HG03432 (cell line): ENCODE measurements at regions not wholly inside any gene's neighbourhood (a gene's known extent, or its start where the extent isn't known, plus 50 kb on each side); places are given as distances from the start of the nearest gene placed in this dataset.

Experiments
- ATAC-seq: cut with Tn5 transposase; IDR thresholded peaks from one replicate; pipeline ENCODE4 v1.9.1; 2021; ENCODE audit warnings: mild to moderate bottlenecking, moderate library complexity; ENCODE audit not compliant: unreplicated experiment

GRCh38 chr3:16102187-16102561, 72.3 kb upstream of the GALNT15 start:
- no peak for ATAC-seq

DNA sequence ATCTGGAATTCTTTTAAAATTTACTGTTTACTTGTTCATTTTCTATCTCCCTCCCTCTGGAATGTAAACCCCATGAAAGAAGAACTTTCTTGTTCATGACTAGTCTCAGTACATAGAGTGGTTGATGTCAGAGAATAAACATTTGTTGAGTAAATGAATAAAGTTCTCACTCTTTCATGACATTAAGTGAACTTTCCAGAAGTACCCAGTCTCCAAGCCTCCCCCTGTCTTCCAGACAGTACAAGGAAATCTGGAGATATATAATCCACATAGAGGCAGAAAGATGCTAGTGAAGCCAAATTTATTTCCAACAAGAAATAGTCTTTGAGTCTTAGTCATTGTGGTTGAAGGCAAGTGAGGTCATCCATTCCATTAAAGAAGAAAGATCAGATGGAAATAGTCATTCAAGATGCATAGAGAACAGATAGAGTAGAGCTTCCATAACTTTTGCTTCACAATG, 71.5 kb upstream of the GALNT15 start:
- no peak for ATAC-seq

GRCh38 chr3:16103472-16103871, 71.0 kb upstream of the GALNT15 start:
- ATAC-seq: no peak

DNA sequence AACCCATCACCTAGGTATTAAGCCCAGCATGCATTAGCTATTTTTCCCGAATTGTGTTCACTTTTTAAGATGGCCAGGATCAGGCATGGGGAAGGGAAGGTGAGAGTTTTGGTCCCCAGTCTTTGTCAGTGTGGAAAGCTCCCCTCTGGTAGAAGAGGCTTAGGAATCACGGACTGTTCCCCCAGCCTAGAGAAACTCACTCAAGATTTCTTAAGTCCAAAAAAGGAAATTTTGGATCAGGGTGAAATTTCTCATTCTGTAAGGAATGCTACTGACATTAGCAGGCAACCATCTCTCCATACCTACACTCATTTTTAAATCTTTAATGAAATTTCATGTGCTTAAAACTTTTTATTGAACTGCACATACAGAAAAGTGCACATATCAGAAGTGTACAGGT, 70.3 kb upstream of the GALNT15 start:
- no peak for ATAC-seq

- ATAC-seq: no peak
These were observed 68.4 kb upstream of the GALNT15 start for GRCh38 chr3:16106050-16106449.

DNA sequence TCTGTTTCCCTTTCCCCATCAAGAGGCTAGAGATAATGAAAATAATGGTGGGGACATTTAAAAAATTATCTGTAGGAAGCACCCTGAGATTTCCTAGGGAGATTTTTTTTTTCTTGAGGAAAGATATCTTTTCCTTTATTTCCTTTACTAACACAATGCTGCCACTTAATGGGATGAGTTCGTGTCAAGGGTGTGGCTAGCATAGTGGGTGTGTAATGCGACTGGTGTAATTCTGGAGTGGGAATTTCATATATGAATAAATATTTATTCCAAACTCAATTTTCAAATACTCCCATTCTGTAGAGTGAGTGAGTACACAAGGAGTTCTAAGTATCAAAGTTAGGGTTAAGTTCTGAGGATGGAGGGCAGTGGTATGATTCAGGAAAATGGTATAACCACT, 66.1 kb upstream of the GALNT15 start:
- no peak for ATAC-seq

GRCh38 chr3:16109929-16110328, 64.6 kb upstream of the GALNT15 start:
- no peak for ATAC-seq

DNA sequence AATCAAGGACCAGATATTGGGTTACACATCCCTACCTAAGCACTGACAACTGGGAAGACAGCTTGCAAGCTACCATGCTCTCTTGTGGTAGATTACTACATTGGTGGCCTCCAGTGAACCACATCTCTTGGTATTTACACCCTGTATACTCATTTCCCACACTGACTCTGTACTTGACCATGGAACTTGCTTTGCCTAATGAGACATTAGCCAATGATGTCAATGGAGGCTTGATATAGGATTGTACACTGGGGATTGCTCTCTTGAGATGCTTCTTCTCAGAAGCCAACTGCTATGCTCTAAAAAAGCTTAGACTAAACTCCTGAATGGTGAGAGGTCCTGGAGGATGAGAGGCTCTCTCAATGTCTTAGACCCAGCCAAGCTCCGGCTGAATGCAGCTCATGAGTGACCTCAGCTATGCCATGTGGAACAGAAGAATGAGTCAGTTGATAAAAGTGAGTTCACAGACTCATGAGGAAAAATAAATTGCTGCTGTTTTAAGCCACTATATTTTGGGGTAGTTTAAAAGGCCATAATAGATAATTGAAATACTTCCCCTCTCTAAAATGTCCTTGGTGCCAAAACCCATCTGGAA, 61.5 kb upstream of the GALNT15 start:
- no peak for ATAC-seq

GRCh38 chr3:16113704-16114103, 60.8 kb upstream of the GALNT15 start:
- ATAC-seq: no peak

GRCh38 chr3:16114429-16114828, 60.1 kb upstream of the GALNT15 start:
- no peak for ATAC-seq

DNA sequence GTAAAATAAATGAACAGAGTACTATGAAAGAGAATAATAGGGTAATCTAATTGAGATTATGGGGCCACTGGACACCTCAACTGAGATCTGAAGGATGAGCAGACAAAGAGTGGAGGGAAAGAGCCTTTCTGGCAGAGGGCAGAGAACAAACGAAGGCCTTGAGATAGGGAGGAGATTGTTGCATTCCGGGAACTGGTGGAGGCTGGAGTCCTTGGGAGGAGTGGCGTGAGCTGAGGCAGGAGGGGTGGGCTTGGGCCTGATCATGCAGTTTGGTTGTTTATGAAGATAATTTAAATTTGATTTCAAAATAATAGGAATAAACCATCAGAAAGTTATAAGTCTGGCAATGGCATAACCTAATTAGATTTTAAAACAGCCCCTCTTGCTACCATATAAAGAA, 59.5 kb upstream of the GALNT15 start:
- ATAC-seq: no peak

DNA sequence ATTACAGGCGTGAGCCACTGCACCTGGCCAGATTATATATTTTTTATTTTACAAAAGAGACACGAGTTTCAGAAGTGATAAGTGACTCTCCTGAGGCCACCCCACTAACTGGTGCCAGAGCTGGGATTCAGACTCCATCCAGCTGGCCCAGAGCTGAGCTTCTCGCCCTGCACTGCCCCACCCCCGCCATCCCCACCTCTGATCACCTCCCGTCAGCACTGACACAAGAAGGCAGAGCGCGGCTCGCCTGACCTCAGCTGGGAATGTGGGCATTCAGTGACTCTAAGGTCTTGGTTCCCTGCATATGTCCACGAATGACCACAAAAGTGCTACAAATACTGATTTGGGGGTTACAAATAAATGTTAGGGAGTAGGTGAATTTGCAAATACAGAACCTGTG, 56.1 kb upstream of the GALNT15 start:
- no peak for ATAC-seq

DNA sequence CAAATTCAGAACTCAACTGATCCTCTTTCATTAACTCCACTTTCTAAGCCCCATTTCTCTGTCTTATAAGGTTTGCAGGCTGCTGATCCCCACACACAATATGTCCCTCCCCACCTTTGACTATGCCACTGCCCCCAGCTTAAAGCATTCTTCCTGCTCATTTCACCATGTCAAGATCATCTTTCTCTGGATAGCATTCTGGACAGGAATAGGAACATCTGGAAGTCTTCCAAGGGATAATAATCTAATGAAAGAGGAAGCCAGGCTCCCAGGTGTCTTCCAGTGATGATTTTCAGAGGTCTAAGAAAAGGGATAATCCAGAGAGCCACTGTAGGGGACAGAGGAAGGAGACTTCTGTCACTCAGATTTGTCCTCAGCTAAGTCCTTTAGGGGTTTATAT, 54.6 kb upstream of the GALNT15 start:
- no peak for ATAC-seq

DNA sequence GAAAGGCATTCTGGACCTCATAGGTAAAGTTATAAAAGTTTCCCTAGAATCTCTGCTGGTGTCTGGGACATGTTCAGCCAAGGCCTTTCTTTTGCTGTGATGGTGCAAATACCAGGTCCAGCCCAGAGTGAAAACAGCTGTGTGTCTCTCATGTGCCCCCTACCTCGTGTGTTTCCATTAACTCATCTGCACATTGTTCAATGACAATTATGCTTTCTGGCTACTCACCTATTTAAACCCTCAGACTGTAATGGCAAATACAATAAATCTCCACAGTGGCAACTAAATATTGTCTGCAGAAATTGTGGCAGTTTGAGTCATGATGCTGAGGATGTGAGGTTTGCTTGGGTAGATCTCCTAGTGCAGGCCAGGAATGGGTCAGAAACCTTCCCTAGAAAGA, 53.1 kb upstream of the GALNT15 start:
- no peak for ATAC-seq

GRCh38 chr3:16122155-16122554, 52.3 kb upstream of the GALNT15 start:
- ATAC-seq: no peak

DNA sequence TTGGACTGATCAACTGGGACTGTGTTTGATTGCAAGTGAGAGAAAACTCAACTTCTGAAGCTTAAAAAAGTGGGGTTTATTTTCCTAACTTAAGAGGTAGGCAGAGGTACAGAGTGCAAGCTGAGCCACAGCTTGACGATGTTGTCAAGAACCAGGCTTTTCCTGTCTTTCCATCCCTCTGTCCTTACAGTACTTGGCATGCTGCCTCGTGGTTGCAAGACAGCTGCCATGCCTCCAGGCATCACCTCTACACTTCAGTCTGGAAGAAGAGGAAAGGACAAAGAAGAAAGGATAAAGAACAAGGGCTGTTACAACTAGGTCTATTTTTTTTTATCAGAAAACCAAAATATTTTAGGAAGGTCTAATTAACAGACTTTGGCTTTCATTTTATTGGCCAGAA, 51.8 kb upstream of the GALNT15 start:
- ATAC-seq: no peak

DNA sequence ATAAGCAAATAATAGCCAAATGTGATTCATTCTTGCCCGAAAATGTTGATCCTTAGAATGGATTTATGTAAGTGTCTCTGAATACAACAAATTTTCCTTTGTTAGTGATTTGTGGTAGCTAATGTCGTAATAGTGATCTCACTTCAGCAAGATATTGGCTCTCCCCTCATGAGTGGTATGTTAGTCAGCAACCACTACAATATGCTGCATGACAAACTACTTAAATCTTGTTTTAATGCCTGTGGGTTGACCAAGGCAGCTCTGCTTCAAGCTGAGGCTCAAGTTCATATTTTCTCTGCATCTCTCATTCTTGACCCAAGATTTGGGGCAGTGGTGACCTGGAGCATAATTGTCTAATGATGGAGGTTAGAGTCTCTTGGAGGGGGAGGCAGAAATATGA, 49.8 kb upstream of the GALNT15 start:
- no peak for ATAC-seq
